ENCODE measurements at regions not wholly inside any gene's neighbourhood (a gene's known extent, or its start where the extent isn't known, plus 50 kb on each side); places are given as distances from the start of the nearest gene placed in this dataset.

GRCh38 chr22:48799227-48799970, 1028.3 kb downstream of the BRD1 start:
- no peak for DNase-seq (ENCODE audit: low read depth)

DNA sequence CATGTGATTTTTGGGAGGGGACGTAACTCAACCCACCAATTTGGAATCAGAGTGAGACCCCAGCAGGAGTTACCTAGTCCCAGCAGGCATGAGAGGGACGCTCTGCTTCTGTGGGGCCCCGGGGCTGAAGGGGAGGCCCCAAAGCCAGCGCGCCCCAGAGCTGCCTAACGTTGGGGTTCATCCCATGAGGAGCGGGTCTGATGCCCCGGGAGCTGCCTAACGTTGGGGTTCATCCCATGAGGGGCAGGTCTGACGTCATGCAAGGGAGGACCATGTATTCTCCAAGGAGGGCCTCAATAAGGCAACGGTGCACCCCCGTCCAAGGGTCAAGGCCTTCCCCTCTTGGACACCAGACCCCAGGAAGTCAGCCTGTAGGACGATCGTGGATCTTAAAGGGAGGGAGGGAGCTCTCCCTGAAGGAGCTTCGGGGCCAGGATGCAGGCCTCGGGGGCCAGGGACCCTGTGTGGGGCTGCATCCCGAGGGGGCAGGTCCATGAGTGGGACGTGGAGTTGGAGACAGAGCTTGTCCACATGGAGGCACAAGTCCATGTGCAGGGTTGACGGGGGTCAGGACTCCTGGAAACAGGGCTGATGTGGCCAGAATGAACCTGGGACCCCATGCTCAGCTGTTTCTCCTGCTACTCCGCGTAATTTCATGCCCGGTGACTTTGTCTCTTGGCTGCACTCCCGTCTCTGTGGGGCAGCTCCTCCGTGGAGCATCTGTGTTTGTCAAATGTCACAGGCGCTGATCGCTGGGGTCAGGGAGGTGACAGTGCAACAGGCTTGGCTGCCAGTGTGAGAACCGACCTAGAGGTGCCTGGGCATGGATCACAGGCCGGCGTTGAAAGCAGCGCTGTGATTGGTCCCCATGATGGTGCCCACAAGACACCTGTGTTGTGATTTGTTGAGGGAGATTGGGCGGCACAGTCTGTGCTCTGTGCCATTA, 1029.1 kb downstream of the BRD1 start:
- no peak for DNase-seq (ENCODE audit: low read depth)

- no peak for DNase-seq (ENCODE audit: low read depth)
Observed at GRCh38 chr22:48797731-48798130, 1029.9 kb downstream of the BRD1 start.

DNA sequence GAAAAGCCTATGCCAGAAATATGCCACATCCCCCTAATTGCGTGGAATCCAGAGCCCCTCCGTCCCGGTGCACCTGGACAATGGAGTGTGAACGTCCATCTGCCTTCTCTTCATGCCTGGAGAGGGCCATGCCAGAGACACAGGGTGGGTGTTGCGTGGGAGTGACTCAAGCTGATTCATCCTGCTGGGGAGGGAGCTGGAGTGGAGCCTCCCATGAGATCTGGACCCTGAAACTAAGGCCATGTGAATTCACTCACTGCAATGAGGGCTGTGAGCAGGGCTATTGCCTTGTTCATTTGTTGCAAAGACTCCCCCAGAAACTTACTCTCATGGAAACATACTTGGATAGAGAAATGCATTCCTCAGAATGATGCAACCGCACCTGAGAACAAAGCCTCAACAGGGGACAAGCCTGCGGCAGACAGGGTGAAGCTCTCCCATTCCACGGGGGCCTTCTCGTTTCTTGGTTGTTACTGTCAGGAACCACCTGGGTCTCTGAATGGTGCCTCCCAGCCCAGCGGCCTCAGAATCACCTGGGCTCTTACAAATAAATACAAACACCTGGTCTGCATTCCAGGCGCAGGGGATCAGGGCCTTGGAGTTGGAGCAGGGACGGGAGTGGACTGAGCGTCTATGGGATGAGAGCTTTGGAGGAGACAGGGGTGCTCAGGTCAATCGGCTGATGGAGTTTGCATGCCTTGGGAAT, 1031.2 kb downstream of the BRD1 start:
- DNase-seq (ENCODE audit: low read depth) = no peak

GRCh38 chr22:48795664-48796063, 1032.0 kb downstream of the BRD1 start:
- no peak for DNase-seq (ENCODE audit: low read depth)

DNA sequence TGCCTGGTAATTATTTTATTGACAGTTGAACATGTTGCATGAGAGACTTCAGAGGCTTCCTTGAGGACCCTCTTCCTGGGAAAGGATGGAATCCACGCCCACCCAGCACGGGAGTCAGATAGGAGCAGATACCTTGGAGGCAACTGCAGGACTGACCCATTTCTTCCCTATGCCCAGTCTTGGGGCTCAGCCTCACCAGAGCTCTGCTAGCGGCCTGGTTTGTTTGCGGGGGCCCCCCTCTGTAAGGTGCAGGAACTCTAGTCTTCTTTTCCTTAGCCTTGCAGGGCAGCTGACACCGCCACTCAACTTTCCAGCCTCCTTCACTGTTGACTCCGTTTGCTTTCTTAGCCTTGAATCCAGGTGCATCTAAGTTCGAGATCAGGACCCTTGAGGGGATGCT, 1032.8 kb downstream of the BRD1 start:
- DNase-seq (ENCODE audit: low read depth) = no peak

GRCh38 chr22:48793949-48794348, 1033.7 kb downstream of the BRD1 start:
- no peak for DNase-seq (ENCODE audit: low read depth)

DNA sequence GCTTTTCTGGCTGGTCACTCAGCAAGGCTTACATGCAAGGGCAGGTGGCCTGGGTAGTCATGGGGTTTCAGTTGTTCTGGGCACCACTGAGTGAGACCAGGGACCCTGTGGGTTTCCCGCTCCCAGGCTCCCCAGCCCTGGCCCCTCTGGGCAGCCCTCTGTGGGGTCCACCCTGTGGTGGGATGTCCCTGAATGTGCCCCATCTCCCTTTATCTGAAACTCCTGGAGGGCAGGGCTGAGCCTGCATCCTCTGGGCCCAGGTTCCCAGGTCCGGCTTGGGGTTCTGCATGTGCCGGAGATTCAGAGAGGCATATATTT, 1041.0 kb downstream of the BRD1 start:
- no peak for DNase-seq (ENCODE audit: low read depth)

GRCh38 chr22:48785792-48786678, 1041.6 kb downstream of the BRD1 start:
- no peak for DNase-seq (ENCODE audit: low read depth)

DNA sequence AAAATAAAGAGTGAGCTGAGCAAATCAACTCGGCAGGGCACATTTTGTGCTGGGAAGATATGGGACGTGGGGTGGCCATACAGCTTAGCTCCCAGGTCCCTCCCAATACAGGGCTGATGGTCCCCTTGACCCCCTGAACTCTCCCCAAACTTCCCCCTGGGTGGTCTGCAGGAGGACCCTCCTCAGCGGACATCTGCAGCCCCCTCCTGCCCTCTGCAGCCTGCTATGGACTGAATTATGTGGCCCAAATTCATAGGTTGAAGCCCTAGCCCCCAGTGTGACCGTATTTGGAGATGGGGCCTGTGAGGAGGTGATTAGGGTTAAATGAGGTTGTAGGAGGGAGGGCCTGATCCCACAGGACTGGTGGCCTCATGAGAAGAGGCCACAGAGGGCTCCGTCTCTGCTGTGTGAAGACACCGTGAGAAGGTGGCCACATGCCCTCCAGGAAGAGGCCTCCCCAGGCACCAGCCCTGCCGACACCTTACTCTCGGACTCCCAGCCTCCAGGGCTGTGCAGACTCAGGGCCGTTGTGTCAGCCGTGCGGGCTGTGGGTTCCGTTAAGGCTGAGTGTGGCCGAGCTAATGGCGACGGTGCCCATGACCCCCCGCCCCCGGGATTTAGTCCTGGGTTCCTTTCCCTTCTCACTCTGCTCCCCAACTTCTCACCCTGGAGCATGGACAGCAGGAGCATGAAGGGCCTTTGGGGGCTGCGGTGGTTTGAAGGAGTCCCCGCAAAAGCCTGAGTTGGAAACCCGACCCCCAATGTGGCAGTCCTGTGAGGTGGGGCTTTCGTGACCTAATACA, 1042.8 kb downstream of the BRD1 start:
- DNase-seq (ENCODE audit: low read depth) = no peak

- DNase-seq (ENCODE audit: low read depth) = no peak
Observed at GRCh38 chr22:48783821-48784266, 1043.8 kb downstream of the BRD1 start.

- DNase-seq (ENCODE audit: low read depth) = no peak
Observed at GRCh38 chr22:48782811-48783511, 1044.7 kb downstream of the BRD1 start.

DNA sequence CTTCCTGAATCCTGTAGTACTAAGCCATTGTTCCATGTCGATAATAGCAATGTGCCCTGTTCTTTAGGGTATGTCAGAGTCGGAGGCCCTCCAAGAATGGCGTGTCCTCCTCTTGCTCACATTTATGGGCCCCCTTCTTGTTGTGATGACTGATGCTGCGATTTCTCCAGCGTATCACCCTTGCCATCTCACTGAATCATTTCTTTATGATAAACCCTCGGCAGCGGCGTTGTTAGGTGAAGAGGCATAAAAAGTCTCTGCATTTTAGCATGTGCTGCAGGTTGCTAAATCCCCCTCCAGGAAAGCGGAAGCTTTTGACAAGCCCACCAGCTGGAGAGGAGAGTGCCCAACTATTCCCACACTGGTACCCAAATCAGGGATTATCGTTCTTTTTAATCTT, 1045.3 kb downstream of the BRD1 start:
- DNase-seq (ENCODE audit: low read depth) = no peak

DNA sequence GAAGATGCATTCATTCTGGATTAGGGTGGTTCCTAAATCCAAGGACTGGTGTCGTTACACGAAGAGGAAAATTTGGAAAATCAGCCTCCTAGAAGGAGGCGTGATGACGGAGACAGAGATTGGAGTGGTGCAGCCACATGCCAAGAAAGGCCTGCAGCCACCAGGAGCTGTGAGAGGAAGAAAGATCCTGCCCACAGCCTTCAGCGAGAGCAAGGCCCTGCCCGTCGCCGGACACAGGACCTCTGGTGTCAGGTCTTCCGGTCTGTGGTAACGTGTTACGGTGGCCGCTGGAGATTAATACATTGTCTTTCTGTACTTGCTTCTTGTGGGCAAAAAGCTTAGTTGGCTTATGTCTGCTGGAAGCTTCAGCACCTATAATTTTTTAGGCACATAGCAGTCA, 1045.8 kb downstream of the BRD1 start:
- DNase-seq (ENCODE audit: low read depth) = no peak

GRCh38 chr22:48781391-48781790, 1046.3 kb downstream of the BRD1 start:
- no peak for DNase-seq (ENCODE audit: low read depth)

DNA sequence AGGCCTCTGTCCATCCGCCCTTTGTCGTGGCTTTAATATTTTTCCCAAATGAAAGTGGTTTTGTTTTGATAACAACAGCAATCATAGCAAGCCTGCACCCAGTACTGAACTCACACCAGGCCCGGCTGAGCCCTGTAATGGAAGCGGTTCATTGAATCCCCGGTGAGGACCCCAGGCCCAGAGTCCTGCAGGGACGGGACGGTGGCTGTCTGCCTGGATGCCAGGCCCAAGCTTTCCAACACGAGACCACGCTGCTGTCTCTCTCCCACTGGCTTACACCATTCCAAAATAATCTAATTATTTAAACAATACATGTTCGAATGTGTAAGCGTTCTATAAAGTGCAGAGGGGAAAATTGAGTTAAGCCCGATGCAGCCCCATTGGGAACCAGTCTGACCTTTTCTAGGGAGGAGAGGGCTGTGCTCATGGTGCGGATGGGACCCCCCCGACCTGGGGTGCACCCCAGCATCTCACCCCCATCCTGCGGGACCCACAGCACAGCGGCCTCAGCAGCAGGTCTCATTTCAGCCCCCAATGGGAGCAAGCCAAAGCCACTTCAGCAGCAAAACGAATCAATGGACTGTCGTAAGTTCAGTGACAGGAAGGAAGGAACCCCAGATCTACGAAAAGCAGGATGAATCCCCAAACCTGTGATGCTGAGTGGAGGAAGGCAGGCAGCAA, 1046.9 kb downstream of the BRD1 start:
- DNase-seq (ENCODE audit: low read depth) = no peak

DNA sequence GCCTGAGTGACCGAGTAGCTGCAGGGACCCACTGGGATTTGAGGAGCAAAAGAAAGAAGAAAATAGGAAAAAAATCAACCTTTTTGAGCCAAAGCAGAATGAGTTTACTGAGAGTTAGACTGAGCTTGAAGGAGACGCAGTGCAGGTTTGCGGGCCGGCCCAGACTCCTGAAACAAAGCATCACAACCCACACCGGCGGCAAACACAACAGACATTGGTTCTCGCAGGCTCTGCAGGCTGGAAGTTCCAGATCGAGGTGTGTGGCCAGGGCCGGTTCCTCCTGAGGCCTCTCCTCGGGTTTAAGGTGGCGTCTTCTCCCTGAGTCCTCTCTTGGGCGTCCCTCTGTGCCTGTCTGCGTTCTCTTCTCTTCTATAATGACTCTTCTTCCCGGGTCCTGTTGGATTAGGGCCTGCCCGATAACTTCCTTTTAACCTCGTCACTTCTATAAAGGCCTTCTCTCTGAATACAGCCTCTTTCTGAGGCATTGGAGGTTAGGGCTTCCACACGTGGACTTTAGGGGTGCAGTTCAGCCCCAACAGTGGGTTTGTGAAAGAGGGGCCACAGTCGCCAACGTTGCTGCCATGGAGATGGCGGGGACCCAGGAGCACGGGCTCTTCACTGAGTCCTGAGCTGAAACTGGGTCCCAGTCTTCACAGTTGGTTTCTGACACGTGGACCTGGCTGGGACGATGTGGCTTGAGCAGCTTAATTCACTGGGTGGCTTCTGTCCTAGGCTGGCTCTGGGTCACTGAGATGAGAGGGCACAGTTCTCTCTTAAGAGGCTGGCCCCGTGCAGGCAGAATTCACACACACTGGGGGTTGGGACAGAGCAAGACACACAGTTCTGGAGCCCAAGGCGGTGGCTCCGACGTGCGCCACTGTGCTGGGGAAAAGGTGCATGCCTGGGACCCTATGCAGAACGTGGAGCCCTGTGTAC, 1047.7 kb downstream of the BRD1 start:
- DNase-seq (ENCODE audit: low read depth) = no peak

DNA sequence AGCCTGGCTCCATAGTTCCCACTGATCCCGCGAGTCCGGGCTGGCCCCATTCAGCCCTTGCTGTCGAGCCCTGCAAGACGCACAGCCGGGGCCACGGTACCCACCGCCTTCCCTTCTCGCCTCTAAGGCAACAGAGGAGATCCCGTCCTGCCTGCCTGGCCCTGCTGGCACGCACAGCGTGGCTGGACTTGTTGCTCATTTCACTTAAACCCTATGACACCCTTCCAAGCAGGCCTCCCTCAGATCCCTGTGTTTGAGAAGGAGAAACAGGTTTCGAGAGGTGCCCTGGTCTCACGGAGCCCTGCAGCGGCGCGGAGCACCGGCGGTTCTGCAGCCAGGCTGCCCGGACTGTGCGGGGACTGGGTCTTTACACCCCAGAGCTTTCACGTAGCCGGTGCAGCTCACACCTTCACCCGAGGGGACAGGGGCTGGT, 1048.4 kb downstream of the BRD1 start:
- no peak for DNase-seq (ENCODE audit: low read depth)
